ENCODE measurements at regions not wholly inside any gene's neighbourhood (a gene's known extent, or its start where the extent isn't known, plus 50 kb on each side); places are given as distances from the start of the nearest gene placed in this dataset.
"Not testable (repeated sequence)": the region's sequence is repeated elsewhere in the genome, so short reads cannot be mapped to it uniquely, and the experiment has no call there.

- TF ChIP-seq, protein P1, sequence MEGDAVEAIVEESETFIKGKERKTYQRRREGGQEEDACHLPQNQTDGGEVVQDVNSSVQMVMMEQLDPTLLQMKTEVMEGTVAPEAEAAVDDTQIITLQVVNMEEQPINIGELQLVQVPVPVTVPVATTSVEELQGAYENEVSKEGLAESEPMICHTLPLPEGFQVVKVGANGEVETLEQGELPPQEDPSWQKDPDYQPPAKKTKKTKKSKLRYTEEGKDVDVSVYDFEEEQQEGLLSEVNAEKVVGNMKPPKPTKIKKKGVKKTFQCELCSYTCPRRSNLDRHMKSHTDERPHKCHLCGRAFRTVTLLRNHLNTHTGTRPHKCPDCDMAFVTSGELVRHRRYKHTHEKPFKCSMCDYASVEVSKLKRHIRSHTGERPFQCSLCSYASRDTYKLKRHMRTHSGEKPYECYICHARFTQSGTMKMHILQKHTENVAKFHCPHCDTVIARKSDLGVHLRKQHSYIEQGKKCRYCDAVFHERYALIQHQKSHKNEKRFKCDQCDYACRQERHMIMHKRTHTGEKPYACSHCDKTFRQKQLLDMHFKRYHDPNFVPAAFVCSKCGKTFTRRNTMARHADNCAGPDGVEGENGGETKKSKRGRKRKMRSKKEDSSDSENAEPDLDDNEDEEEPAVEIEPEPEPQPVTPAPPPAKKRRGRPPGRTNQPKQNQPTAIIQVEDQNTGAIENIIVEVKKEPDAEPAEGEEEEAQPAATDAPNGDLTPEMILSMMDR (IDR thresholded peaks at IDR 0.05): not testable (repeated sequence)
- TF ChIP-seq POLR2A (IDR thresholded peaks at IDR 0.05): not testable (repeated sequence)
These were observed 193.1 kb upstream of the STAC start for GRCh38 chr3:36187197-36187596.

Measured in lower leg skin (tissue), 3 donors.